ENCODE measurements at regions not wholly inside any gene's neighbourhood (a gene's known extent, or its start where the extent isn't known, plus 50 kb on each side); places are given as distances from the start of the nearest gene placed in this dataset.
A peak's percentile ranks its signal among the peaks of the same experiment; 100 is the strongest.

DNA sequence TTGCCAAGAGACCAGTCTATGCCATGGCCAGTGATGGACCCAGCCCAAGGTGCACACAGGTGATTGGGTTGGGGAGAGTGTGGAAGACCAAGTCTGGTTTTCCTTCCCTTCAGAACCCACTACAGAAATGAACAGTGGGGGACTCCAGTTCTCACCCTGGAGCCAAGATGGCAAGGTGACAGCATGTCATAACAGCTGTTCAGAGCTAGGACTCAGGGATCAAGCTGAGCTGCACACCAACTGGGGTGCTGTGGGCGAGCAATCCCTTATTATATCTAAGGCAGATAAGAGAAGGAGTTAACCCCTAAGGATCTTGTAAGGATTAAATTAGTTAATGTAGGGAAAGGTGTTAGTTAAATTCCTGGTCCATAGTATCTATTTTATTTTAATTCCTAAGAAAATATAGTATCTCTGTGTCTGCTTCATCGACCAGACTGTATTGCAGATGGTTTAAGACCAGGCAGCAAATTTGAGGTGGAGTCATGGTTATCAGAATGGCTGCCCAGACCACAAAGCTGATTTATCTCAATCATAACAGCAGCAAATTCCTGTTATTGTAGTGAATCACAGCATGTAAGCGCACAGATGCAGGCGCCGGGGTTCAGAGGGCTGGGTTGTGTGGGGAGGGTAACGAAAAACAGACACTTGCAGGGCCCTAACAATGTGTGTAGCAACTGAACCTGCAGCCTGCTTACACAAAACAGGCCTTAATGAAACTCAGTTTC is 208.7 kb upstream of the ZNF32 start:
- H3K27ac ChIP-seq, result no peak overlapping the region
- TF ChIP-seq, protein P1, sequence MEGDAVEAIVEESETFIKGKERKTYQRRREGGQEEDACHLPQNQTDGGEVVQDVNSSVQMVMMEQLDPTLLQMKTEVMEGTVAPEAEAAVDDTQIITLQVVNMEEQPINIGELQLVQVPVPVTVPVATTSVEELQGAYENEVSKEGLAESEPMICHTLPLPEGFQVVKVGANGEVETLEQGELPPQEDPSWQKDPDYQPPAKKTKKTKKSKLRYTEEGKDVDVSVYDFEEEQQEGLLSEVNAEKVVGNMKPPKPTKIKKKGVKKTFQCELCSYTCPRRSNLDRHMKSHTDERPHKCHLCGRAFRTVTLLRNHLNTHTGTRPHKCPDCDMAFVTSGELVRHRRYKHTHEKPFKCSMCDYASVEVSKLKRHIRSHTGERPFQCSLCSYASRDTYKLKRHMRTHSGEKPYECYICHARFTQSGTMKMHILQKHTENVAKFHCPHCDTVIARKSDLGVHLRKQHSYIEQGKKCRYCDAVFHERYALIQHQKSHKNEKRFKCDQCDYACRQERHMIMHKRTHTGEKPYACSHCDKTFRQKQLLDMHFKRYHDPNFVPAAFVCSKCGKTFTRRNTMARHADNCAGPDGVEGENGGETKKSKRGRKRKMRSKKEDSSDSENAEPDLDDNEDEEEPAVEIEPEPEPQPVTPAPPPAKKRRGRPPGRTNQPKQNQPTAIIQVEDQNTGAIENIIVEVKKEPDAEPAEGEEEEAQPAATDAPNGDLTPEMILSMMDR (conservative IDR thresholded peaks at IDR 0.05; ENCODE audit: low read depth), result no peak
- DNase-seq (ENCODE audit: low spot score), result no peak
- POLR2A ChIA-PET (ENCODE audit: low non-redundant PET), result no interaction called here
- CTCF ChIA-PET, result interaction anchor here (0.7 kb wide), 1 partner anchor 512 kb away, joined by 3 read pairs; no protein-coding TSS in a partner anchor

DNA sequence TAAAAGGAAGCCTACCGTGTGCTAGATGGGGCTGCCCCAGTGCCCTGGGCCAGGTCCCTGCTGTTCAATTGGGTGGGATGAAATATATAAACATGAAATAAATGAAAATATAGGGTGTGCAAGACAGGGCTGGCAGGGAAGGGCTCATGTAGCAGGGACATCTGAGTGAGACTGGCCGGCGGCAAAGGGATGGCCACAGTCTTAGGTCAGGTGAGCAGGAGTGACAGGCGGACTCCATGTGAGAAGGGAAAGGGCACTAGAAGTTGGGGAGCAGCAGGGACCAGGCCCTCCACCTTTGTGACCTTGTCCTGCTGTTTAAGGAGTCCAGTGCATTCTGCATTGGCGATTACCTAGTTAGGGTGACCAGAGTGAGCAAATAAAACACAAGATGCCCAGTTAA is 207.6 kb upstream of the ZNF32 start:
- POLR2A ChIA-PET (ENCODE audit: low non-redundant PET), result no interaction called here
- TF ChIP-seq, protein P1 (conservative IDR thresholded peaks at IDR 0.05; ENCODE audit: low read depth), result no peak
- no peak overlapping the region for H3K27ac ChIP-seq
- CTCF ChIA-PET, result no interaction called here
- DNase-seq (ENCODE audit: low spot score), result no peak

DNA sequence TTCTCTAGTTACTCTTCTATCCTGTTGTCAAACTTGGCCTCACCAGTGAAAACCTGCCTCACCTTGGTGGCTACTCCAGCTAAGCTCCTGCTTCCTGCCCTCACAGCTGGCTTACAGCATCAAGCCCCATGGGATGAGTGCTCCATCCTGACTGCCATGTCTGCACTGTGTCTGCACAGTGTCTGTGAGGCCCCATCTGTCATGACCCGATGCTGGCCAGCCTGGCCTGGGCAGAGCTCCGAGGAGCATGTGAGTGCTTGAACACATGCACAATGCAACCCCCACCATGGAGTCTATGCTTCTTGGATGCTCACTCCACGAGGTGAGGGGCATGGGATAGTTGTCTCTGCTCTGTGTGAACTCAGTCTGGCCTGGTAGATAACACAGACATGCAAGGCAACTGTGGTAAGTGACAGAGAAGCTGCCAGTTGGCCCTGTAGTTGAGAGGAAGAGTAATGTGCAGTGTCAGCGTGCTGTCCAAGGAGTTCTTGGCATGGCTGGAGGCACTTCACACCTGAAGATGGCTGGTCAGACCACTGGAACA is 207.1 kb upstream of the ZNF32 start:
- no peak for DNase-seq (ENCODE audit: low spot score)
- ChIA-PET CTCF (interaction anchor here (0.6 kb wide), 1 partner anchor 11 kb away, joined by 5 read pairs; no protein-coding TSS in a partner anchor), POLR2A (ENCODE audit: low non-redundant PET) (no interaction called here)

DNA sequence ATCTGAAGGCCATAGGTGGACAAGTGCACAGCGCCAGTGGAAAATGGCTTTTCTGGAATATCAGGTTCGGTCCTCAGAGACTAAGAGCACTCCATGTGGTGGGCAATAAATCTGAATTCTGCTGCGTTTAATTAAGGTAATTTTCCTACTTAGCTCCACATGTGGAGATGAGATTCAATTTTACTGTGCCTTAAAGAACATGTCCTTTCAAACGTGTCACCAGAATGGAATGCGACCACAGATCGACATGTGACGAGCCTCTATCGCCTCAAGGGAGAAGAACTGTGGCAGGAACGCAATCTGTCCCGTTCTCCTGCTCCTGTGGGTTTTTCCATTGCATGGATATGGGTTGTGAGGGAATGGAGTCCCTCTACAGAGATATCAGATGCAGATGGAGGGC is 205.3 kb upstream of the ZNF32 start:
- TF ChIP-seq, protein P1 (conservative IDR thresholded peaks at IDR 0.05; ENCODE audit: low read depth), result no peak
- DNase-seq (ENCODE audit: low spot score), result peak; percentile 16
- no peak overlapping the region for H3K27ac ChIP-seq
- ChIA-PET CTCF (no interaction called here), POLR2A (ENCODE audit: low non-redundant PET) (no interaction called here)

More for the DNA sequence above, 207.1 kb upstream of the ZNF32 start:
- TF ChIP-seq, protein P1 (conservative IDR thresholded peaks at IDR 0.05; ENCODE audit: low read depth), result no peak
- no peak overlapping the region for H3K27ac ChIP-seq

DNA sequence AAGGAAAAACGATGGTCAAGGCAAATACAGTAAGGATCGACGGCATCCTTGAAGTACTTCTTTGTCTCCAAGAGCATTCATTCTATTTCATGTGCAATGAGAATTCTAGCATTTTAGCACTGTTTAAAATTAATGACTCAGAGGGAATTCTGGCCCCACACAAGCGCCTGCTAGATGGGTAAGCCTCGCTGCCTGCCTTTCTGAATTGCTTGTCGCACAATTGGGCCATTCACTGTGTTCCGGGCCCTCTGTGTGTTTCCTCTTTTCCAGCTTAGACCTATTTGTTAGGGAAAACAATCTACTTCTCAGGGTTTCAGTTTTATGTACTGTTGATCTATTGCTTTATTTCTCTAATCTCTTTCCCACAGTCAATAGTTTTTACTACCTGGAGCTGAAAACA is 204.7 kb upstream of the ZNF32 start:
- TF ChIP-seq, protein P1 (conservative IDR thresholded peaks at IDR 0.05; ENCODE audit: low read depth), result no peak
- no peak for DNase-seq (ENCODE audit: low spot score)
- ChIA-PET POLR2A (ENCODE audit: low non-redundant PET) (no interaction called here), CTCF (no interaction called here)
- no peak overlapping the region for H3K27ac ChIP-seq

DNA sequence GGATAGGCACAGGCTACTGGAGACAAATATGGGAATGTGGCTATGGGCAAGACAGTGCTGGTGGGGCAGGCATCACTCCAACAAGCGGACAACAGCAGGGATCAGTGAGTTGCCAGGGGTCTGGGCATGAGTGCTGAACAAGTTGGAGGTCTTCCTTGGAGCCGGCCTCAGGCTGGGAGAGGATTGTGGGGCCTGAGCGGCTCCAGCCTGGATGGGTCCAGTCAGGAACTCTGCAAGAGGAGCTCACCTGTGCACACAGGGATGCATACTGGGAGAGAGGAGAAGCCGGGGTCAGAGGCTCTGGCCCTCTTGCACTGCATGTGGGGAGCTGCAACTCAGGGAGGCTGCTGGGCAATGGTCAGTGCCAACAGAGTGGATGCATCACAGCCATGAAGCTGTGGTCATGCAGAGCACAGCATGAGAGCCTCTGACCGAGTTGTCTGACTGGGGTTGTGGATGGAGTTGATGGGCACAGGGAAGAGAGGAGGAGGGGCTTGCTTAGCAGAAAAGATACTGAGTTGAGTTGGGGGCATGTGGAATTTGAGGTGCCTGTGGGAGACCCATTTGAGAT is 204.0 kb upstream of the ZNF32 start:
- TF ChIP-seq, protein P1 (conservative IDR thresholded peaks at IDR 0.05; ENCODE audit: low read depth), result no peak
- no peak for DNase-seq (ENCODE audit: low spot score)
- no peak overlapping the region for H3K27ac ChIP-seq
- ChIA-PET POLR2A (ENCODE audit: low non-redundant PET) (no interaction called here), CTCF (no interaction called here)
